LHCN-M2 (cell line): ENCODE measurements at regions not wholly inside any gene's neighbourhood (a gene's known extent, or its start where the extent isn't known, plus 50 kb on each side); places are given as distances from the start of the nearest gene placed in this dataset.
"Not testable (repeated sequence)": the region's sequence is repeated elsewhere in the genome, so short reads cannot be mapped to it uniquely, and the experiment has no call there.

Experiments
- DNase-seq: peaks from one replicate; pipeline ENCODE4 v3.0.0-alpha.2; 2012; ENCODE audit warnings: low read depth

- DNase-seq, result peak; percentile 93
Measured at GRCh38 chr7:26958834-26959233, 94.4 kb upstream of the SKAP2 start.

GRCh38 chr7:26955516-26955915 is 91.1 kb upstream of the SKAP2 start:
- DNase-seq, result no peak

GRCh38 chr7:26954951-26955350 is 90.6 kb upstream of the SKAP2 start:
- no peak for DNase-seq

- no peak for DNase-seq
Measured at GRCh38 chr7:26951407-26951950, 87.1 kb upstream of the SKAP2 start.

GRCh38 chr7:26950889-26951288 is 86.5 kb upstream of the SKAP2 start:
- DNase-seq, result no peak

- DNase-seq, result no peak
Measured at GRCh38 chr7:26949319-26949718, 84.9 kb upstream of the SKAP2 start.

GRCh38 chr7:26948617-26949118 is 84.3 kb upstream of the SKAP2 start:
- no peak for DNase-seq

- no peak for DNase-seq
Measured at GRCh38 chr7:26944501-26945358, 80.3 kb upstream of the SKAP2 start.

- DNase-seq, result no peak
Measured at GRCh38 chr7:26937939-26938623, 73.7 kb upstream of the SKAP2 start.

GRCh38 chr7:26937306-26937705 is 72.9 kb upstream of the SKAP2 start:
- no peak for DNase-seq

- not testable (repeated sequence) for DNase-seq
Measured at GRCh38 chr7:26932616-26933015, 68.2 kb upstream of the SKAP2 start.

GRCh38 chr7:26930845-26931244 is 66.5 kb upstream of the SKAP2 start:
- DNase-seq, result no peak

- peak; percentile 72 for DNase-seq
Measured at GRCh38 chr7:26930201-26930600, 65.8 kb upstream of the SKAP2 start.

- no peak for DNase-seq
Measured at GRCh38 chr7:26928703-26929347, 64.4 kb upstream of the SKAP2 start.

- DNase-seq, result no peak
Measured at GRCh38 chr7:26925768-26926167, 61.4 kb upstream of the SKAP2 start.

GRCh38 chr7:26924149-26924767 is 59.9 kb upstream of the SKAP2 start:
- no peak for DNase-seq

GRCh38 chr7:26919906-26920493 is 55.6 kb upstream of the SKAP2 start:
- DNase-seq, result no peak

- no peak for DNase-seq
Measured at GRCh38 chr7:26918241-26918640, 53.9 kb upstream of the SKAP2 start.

GRCh38 chr7:26916779-26917320 is 52.5 kb upstream of the SKAP2 start:
- no peak for DNase-seq

GRCh38 chr7:26916336-26916735 is 51.9 kb upstream of the SKAP2 start:
- no peak for DNase-seq
